H9 (cell line): ENCODE measurements at regions not wholly inside any gene's neighbourhood (a gene's known extent, or its start where the extent isn't known, plus 50 kb on each side); places are given as distances from the start of the nearest gene placed in this dataset.

Source experiments
- DNase-seq: peaks from one replicate; pipeline ENCODE4 v3.0.0-alpha.2; 2017
- H2AFZ ChIP-seq: one replicate; pipeline ENCODE4 v1.6.1; 2013; ENCODE audit warnings: mild to moderate bottlenecking, low read length, control low read depth, moderate library complexity
- H2AK5ac ChIP-seq: 2 replicates; pipeline ENCODE4 v1.6.1; 2013; ENCODE audit warnings: low read length, control low read depth, mixed read lengths; ENCODE audit not compliant: insufficient read length
- H2BK120ac ChIP-seq: one replicate; pipeline ENCODE4 v1.6.1; 2013; ENCODE audit warnings: low read depth, mild to moderate bottlenecking, low read length, control low read depth, inconsistent platforms; ENCODE audit not compliant: poor library complexity, severe bottlenecking
- H2BK12ac ChIP-seq: 2 replicates; pipeline ENCODE4 v1.6.1; 2013; ENCODE audit warnings: low read length, control low read depth, mixed read lengths, low read depth; ENCODE audit not compliant: insufficient read length
- H2BK15ac ChIP-seq: 2 replicates; pipeline ENCODE4 v1.6.1; 2013; ENCODE audit warnings: low read depth, low read length, control low read depth
- H2BK20ac ChIP-seq: one replicate; pipeline ENCODE4 v1.6.1; 2013; ENCODE audit warnings: low read depth, mild to moderate bottlenecking, low read length, control low read depth, inconsistent platforms; ENCODE audit not compliant: poor library complexity, severe bottlenecking
- H2BK5ac ChIP-seq: 2 replicates; pipeline ENCODE4 v1.6.1; 2013; ENCODE audit warnings: low read length, control low read depth, mixed read lengths; ENCODE audit not compliant: insufficient read length
- H3K14ac ChIP-seq: 2 replicates; pipeline ENCODE4 v1.6.1; 2013; ENCODE audit warnings: low read length, control low read depth; ENCODE audit not compliant: insufficient read depth
- H3K18ac ChIP-seq: 2 replicates; pipeline ENCODE4 v1.6.1; 2013; ENCODE audit warnings: low read depth, mild to moderate bottlenecking, mixed read lengths, low read length, control low read depth; ENCODE audit not compliant: insufficient read length
- H3K23ac ChIP-seq: 2 replicates; pipeline ENCODE4 v1.6.1; 2013; ENCODE audit warnings: low read length, control low read depth, mixed read lengths, low read depth; ENCODE audit not compliant: insufficient read length
- H3K23me2 ChIP-seq: 2 replicates; pipeline ENCODE4 v1.6.1; 2013; ENCODE audit warnings: low read depth, mild to moderate bottlenecking, mixed read lengths, low read length, control low read depth; ENCODE audit not compliant: insufficient read length, poor library complexity, severe bottlenecking
- H3K27ac ChIP-seq: 2 replicates; pipeline ENCODE4 v1.5.1; 2013; ENCODE audit warnings: low read length, control low read depth, mixed read lengths, low read depth; ENCODE audit not compliant: insufficient read length
- H3K27me3 ChIP-seq: 2 replicates; pipeline ENCODE4 v1.6.1; 2013; ENCODE audit warnings: low read length, control low read depth, inconsistent platforms; ENCODE audit not compliant: insufficient read depth
- H3K4ac ChIP-seq: 2 replicates; pipeline ENCODE4 v1.6.1; 2013; ENCODE audit warnings: low read depth, mild to moderate bottlenecking, control low read depth, inconsistent platforms, low read length, moderate library complexity
- H3K4me1 ChIP-seq: 2 replicates; pipeline ENCODE4 v1.6.1; 2013; ENCODE audit warnings: low read length, control low read depth, inconsistent platforms; ENCODE audit not compliant: insufficient read depth
- H3K4me2 ChIP-seq: 2 replicates; pipeline ENCODE4 v1.6.1; 2013; ENCODE audit warnings: low read length, control low read depth, mixed read lengths; ENCODE audit not compliant: insufficient read length, insufficient read depth
- H3K56ac ChIP-seq: 2 replicates; pipeline ENCODE4 v1.6.1; 2013; ENCODE audit warnings: low read depth, mild to moderate bottlenecking, mixed read lengths, low read length, control low read depth; ENCODE audit not compliant: insufficient read length
- H3K79me1 ChIP-seq: 2 replicates; pipeline ENCODE4 v1.6.1; 2013; ENCODE audit warnings: low read depth, mild to moderate bottlenecking, moderate library complexity, low read length, control low read depth, inconsistent platforms; ENCODE audit not compliant: insufficient read depth, poor library complexity, severe bottlenecking
- H3K79me2 ChIP-seq: 2 replicates; pipeline ENCODE4 v1.6.1; 2013; ENCODE audit warnings: low read length, control low read depth, inconsistent platforms; ENCODE audit not compliant: insufficient read depth
- H3K9ac ChIP-seq: 2 replicates; pipeline ENCODE4 v1.6.1; 2013; ENCODE audit warnings: low read length, control low read depth, mixed read lengths; ENCODE audit not compliant: insufficient read length; ENCODE audit errors: extremely low read depth
- H3K9me3 ChIP-seq: one replicate; pipeline ENCODE4 v1.6.1; 2013; ENCODE audit warnings: low read depth, low read length, inconsistent platforms; ENCODE audit not compliant: control insufficient read depth
- H3T11ph ChIP-seq: one replicate; pipeline ENCODE4 v1.6.1; 2013; ENCODE audit warnings: mild to moderate bottlenecking, low read length, control low read depth, inconsistent platforms
- H4K20me1 ChIP-seq: one replicate; pipeline ENCODE4 v1.6.1; 2013; ENCODE audit not compliant: control insufficient read depth, insufficient read length, insufficient read depth
- H4K5ac ChIP-seq: 2 replicates; pipeline ENCODE4 v1.6.1; 2013; ENCODE audit warnings: low read depth, mild to moderate bottlenecking, mixed read lengths, low read length, control low read depth; ENCODE audit not compliant: insufficient read length
- H4K8ac ChIP-seq: replicated peaks from 2 replicates; pipeline ENCODE4 v1.6.1; 2013; ENCODE audit warnings: low read length, control low read depth, mixed read lengths, low read depth; ENCODE audit not compliant: insufficient read length
- H4K91ac ChIP-seq: 2 replicates; pipeline ENCODE4 v1.6.1; 2013; ENCODE audit warnings: low read depth, mild to moderate bottlenecking, moderate library complexity, mixed read lengths, low read length, control low read depth; ENCODE audit not compliant: insufficient read length
- H3K27ac Mint-ChIP-seq, 3 experiments: 2 replicates in 2 of 3; 3 replicates in 1 of 3; pipeline ENCODE4 v1.8.0; 2020 to 2021; ENCODE audit warnings: mixed read lengths in 3 of 3, mild to moderate bottlenecking in 1 of 3, moderate library complexity in 1 of 3
- H3K27me3 Mint-ChIP-seq: 2 replicates; pipeline ENCODE4 v1.8.0; 2021; ENCODE audit warnings: low read depth, mild to moderate bottlenecking, moderate library complexity, mixed read lengths
- H3K36me3 Mint-ChIP-seq, 3 experiments: 2 replicates in 2 of 3; 3 replicates in 1 of 3; pipeline ENCODE4 v1.8.0; 2020 to 2021; ENCODE audit warnings: low read depth in 3 of 3, mixed read lengths in 3 of 3; ENCODE audit not compliant: insufficient read depth in 1 of 3
- H3K4me1 Mint-ChIP-seq, 2 experiments: 2 replicates each; pipeline ENCODE4 v1.8.0; 2020; ENCODE audit warnings: mixed read lengths in 2 of 2
- H3K4me3 Mint-ChIP-seq, 2 experiments: 2 replicates in 1 of 2; 3 replicates in 1 of 2; pipeline ENCODE4 v1.8.0; 2020 to 2021; ENCODE audit warnings: mild to moderate bottlenecking in 2 of 2, mixed read lengths in 2 of 2, moderate library complexity in 1 of 2
- H3K9me3 Mint-ChIP-seq, 2 experiments: 2 replicates in 1 of 2; 3 replicates in 1 of 2; pipeline ENCODE4 v1.8.0; 2020; ENCODE audit warnings: mild to moderate bottlenecking in 2 of 2, mixed read lengths in 2 of 2, moderate library complexity in 1 of 2
- whole genome bisulfite sequencing: extraction: QIAGEN DNeasy Blood & Tissue Kit; methylation state at CpG from one replicate; pipeline ENCODE4 v1.1.7; 2013; ENCODE audit warnings: missing lambda C conversion rate, low lambda C conversion rate, mixed read lengths; ENCODE audit not compliant: insufficient read length; ENCODE audit errors: extremely low coverage; 5-methylcytosine and 5-hydroxymethylcytosine counted together
- TF ChIP-seq, protein P1 (sequence below): fragments of 200-600 bp; sonication (generic); conservative IDR thresholded peaks from 3 replicates; pipeline ENCODE4 v1.8.0; 2021; ENCODE audit warnings: antibody characterized with exemption, mild to moderate bottlenecking

- H3T11ph ChIP-seq, result no peak overlapping the region
- no CpG with 5 or more reads among the region's 6 CpGs for WGBS
- H3K36me3 Mint-ChIP-seq, result no peaks in the 10 kb centered on the region
- no peak overlapping the region for H3K4me2 ChIP-seq
- no peaks in the 10 kb centered on the region for H3K27me3 ChIP-seq
- H3K79me2 ChIP-seq, result no peaks in the 10 kb centered on the region
- no peak overlapping the region for H3K9ac ChIP-seq
- TF ChIP-seq, protein P1, sequence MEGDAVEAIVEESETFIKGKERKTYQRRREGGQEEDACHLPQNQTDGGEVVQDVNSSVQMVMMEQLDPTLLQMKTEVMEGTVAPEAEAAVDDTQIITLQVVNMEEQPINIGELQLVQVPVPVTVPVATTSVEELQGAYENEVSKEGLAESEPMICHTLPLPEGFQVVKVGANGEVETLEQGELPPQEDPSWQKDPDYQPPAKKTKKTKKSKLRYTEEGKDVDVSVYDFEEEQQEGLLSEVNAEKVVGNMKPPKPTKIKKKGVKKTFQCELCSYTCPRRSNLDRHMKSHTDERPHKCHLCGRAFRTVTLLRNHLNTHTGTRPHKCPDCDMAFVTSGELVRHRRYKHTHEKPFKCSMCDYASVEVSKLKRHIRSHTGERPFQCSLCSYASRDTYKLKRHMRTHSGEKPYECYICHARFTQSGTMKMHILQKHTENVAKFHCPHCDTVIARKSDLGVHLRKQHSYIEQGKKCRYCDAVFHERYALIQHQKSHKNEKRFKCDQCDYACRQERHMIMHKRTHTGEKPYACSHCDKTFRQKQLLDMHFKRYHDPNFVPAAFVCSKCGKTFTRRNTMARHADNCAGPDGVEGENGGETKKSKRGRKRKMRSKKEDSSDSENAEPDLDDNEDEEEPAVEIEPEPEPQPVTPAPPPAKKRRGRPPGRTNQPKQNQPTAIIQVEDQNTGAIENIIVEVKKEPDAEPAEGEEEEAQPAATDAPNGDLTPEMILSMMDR, result no peak
- no peak overlapping the region for H4K8ac ChIP-seq
- no peak overlapping the region for H4K91ac ChIP-seq
- H3K79me1 ChIP-seq, result no peaks in the 10 kb centered on the region
- no peaks in the 10 kb centered on the region for H4K20me1 ChIP-seq
- no peaks in the 10 kb centered on the region for H3K9me3 ChIP-seq
- H2BK5ac ChIP-seq, result no peak overlapping the region
- H3K4ac ChIP-seq, result no peak overlapping the region
- no peak overlapping the region for H2AK5ac ChIP-seq
- no peaks in the 10 kb centered on the region for H3K23me2 ChIP-seq
- no peak overlapping the region for H3K18ac ChIP-seq
- H2BK15ac ChIP-seq, result no peak overlapping the region
- no peaks in the 10 kb centered on the region for H3K9me3 Mint-ChIP-seq
- H2AFZ ChIP-seq, result no peak overlapping the region
- peaks cover 17 to 32% of the 10 kb centered on the region in 2 experiments for H3K4me1 Mint-ChIP-seq
- H3K27ac Mint-ChIP-seq, result no peak overlapping the region
- no peak overlapping the region for H2BK12ac ChIP-seq
- no peak overlapping the region for H3K56ac ChIP-seq
- H2BK20ac ChIP-seq, result no peak overlapping the region
- H3K23ac ChIP-seq, result no peak overlapping the region
- H3K14ac ChIP-seq, result no peak overlapping the region; the same call in 1 of the 2 replicates
- peaks cover 2% of the 10 kb centered on the region for H3K27me3 Mint-ChIP-seq
- no peak overlapping the region for H4K5ac ChIP-seq
- DNase-seq, result no peak
- no peak overlapping the region for H2BK120ac ChIP-seq
- H3K4me1 ChIP-seq, result peaks cover 4% of the 10 kb centered on the region; the same call in 1 of the 2 replicates
- no peak overlapping the region for H3K27ac ChIP-seq
- H3K4me3 Mint-ChIP-seq, result no peak overlapping the region
Measured at GRCh38 chr10:78278058-78278404, 244.4 kb downstream of the RPS24 start.
